Fibroblast of peridontal ligament (primary cell): ENCODE measurements at regions not wholly inside any gene's neighbourhood (a gene's known extent, or its start where the extent isn't known, plus 50 kb on each side); places are given as distances from the start of the nearest gene placed in this dataset.

Experiments
- DNase-seq: peaks from one replicate; pipeline ENCODE4 v3.0.0-alpha.2; 2010; ENCODE audit errors: extremely low read depth

DNA sequence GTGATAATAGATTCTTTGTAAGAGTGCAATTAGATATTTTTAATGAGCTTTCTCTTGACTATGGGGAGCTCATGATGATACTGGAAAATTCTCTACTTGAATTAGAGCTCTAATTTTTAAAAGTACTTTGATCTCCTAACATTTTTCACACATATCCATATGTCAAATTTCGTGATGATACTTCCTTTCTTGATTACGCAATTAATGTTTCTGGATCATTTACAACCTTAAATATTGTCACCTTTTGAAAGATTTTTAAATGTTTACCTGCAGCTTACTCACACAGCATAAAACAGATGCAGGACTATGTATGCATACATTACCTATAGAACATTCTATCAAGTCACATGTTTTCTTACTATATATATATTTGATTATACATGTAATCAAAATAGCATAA lies 598.5 kb upstream of the DSEL start:
- DNase-seq: no peak

DNA sequence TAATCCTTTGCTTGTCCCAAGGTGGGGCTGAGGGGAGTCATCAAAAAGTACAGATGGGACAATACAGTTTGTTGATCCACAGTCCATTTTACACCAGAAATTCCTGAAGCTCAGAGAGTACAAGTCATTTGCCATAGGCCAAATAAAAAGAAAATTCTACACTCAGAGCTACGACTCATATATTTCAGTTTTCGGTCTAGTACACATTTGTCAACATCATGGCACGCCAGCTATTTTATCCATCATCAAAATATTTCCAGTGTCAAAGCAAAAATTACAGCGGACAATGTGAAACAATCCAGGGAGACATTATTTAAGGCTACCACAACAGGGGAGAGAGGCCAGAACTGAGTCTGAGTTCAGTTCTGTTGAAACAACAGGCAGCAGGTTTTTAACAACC lies 587.5 kb upstream of the DSEL start:
- no peak for DNase-seq

DNA sequence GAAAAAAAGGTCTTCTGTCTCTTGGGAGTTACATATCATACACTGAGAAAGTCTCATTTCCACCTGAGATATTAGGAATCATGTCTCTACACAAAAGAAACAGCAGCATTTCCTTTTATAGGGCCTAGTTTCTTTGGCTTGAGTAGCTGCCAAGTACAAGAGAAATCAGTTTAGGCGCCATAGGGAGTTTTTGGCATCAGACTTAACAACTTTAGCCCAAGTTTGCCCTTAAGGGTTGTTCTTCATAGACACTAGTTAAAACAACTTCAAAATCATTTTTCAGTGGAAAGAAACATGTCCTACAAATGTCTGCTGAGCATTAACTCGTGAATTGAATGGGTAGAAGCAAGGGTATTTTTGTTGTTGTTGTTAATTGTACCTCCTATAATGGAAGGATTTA lies 587.0 kb upstream of the DSEL start:
- no peak for DNase-seq

DNA sequence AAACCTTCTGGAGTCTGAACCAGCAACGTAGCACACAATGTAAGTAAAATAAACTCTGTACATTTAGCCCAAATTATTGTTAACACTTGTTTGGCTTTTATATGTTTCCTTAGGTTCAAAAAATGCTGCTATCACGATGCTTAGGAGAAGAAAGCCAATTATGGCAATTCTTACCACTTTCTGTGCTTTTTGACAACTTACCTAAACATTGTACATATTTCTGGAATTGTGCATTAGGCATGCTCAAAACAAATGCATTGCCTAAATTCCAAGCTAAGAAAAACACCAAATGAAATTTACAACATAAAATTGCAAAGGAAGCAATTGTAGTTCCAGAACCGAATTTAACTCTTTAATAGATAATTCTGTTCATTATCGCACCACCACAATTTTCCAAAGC lies 585.6 kb upstream of the DSEL start:
- no peak for DNase-seq

- DNase-seq: no peak
Measured at GRCh38 chr18:68098655-68099054, 582.1 kb upstream of the DSEL start.

GRCh38 chr18:68086481-68086880 lies 570.0 kb upstream of the DSEL start:
- no peak for DNase-seq

DNA sequence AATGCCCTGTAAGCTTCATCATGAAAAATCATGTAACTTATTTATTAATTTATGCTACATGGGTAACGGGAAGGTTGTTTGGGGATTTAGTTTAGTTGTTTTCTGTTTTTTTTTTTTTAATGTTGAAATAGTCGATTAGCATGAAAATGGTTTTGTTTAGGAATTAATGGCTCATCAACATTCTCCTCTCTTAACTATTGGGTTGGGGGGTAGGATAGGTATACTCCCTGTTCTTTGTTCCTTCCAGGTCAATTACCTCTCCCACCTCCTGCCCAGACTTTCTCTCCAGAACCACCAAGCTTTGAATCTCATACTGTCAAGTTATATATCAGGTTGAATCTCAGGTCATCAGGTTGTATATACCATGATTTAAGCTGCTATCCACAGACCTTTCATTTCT lies 568.7 kb upstream of the DSEL start:
- no peak for DNase-seq

DNA sequence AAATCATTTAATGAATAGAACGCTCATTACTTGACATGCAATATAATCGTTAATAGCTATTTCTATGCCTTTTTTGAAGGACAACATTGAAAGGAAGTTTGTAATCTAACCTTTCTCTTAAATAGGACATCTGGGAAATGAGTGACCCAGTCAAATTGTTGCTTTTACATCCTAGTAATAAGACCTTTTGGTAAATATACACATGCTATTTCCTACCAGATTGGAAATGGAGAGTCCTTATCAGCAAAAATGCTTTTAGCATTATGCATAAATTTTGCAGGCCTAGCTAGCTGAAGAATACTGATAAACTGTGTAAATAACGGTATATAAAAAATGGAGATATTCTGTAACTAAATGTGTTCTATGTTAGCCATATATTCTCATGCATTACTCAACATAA lies 567.3 kb upstream of the DSEL start:
- DNase-seq: no peak

GRCh38 chr18:68083131-68083530 lies 566.6 kb upstream of the DSEL start:
- peak; percentile 95 for DNase-seq

- no peak for DNase-seq
Measured at GRCh38 chr18:68072744-68073143, 556.2 kb upstream of the DSEL start.

- no peak for DNase-seq
Measured at GRCh38 chr18:68060871-68061270, 544.4 kb upstream of the DSEL start.

- DNase-seq: peak; percentile 17
Measured at GRCh38 chr18:68056936-68057335, 540.4 kb upstream of the DSEL start.

DNA sequence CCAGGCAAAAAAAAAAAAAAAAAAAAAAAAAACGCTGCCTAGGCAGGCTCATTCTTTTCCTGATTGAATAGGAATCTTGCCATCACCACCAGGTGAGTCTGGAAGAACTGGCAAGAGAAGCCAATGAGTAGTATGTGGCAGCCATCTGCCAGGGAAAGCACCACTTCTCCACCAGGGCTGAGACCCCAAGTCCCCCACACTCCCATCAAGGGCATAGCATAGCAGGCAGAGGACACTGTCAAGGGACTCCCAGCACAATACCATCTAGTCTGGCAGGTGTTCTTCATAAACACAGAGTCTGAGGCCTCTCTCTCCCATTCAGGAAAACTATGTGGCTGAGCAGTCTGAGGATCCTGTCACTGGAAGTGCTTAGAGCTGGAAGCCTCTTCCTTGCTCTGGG lies 538.1 kb upstream of the DSEL start:
- no peak for DNase-seq

GRCh38 chr18:68053290-68053689 lies 536.8 kb upstream of the DSEL start:
- DNase-seq: no peak

DNA sequence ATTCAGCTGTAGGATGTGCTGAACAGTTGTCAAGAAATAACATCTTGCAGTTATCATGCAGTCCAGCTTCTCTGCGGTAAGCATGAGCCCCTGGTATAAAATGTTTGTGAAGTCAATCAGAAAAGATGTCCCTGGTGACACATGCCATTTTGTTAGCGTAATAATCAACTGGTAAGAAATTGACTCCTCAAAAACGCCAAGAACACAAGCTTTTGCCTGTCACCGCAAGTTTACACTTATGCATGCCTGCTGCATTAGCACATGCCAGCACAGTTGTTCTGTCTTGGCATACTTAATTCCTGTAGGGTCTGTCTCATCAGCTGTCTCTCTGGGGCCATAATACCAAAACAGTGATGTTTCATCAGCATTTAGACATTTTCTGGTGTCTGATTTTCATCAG lies 524.8 kb upstream of the DSEL start:
- DNase-seq: no peak

DNA sequence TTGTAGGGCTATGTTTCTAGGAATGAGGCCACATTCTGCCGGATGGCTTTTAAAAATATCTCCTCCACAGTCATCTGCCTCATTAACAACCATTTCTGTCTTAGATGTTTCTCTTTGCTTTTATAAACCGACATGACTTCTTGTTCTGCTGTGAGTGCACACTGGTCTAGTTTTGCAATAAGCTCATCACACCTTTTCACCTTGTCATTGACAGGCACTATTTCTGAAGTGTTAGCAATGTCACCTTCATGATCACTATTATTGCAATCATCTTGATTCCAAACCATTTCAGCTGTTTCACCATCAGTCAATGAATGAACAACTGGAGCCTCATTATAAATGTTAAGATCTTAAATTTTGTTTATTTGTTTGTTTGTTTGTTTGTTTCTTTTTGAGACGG lies 523.7 kb upstream of the DSEL start:
- DNase-seq: no peak

GRCh38 chr18:68035774-68036522 lies 519.4 kb upstream of the DSEL start:
- DNase-seq: peak; percentile 41

DNA sequence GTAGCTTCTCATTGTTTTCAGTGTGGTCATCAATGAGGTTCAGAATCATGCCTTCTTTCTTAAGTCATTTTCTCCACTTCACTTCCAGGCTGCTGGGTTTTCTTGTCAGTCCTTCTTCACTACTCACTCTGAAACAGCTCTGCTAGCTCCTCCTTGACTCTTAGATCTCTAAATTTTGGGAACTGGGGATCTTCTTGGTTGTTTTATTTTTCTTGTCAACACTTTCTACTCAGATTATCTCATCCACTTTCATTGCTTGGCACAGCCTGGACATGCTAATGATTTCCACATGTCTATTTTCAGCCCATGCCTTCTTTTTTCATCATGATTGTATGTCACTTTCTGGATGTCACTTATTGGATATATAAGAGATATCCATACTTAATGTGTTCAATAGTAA lies 517.8 kb upstream of the DSEL start:
- peak; percentile 77 for DNase-seq

- DNase-seq: no peak
Measured at GRCh38 chr18:68033466-68033865, 516.9 kb upstream of the DSEL start.

DNA sequence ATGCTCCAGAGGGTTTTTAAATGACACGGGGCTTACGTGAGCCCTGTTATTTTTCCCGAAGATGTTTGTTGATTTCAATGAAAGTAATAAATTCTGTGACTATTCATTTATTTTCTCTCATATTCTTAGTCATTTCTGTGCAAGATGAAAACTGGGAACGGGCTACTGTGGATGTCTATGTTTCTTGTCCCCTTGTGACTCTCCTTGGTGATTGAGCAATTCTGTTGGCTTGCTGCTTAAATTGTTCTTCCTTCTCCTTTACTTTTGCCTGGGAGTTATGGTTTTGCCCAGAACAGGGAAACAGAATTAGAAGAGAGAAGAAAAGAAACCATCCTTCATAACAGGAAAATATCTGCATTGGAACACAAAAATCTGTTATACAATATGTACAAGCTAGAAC lies 508.2 kb upstream of the DSEL start:
- peak; percentile 64 for DNase-seq

DNA sequence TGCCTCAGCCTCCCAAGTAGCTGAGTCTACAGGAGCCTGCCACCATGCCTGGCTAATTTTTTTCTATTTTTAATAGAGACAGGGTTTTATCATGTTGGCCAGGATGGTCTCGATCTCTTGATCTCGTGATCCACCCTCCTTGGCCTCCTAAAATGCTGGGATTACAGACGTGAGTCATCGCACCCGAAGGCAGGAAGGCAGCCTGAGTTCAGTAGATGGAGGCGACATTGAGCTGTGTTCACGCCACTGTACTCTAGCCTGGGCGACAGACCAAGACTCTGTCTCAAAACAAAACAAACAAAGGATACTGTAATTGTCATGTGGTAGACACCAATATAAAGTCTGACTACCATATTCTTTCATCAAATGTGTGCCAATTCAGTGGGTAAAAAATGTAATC lies 500.9 kb upstream of the DSEL start:
- no peak for DNase-seq

GRCh38 chr18:67997496-67997895 lies 481.0 kb upstream of the DSEL start:
- DNase-seq: no peak

GRCh38 chr18:67995769-67996168 lies 479.2 kb upstream of the DSEL start:
- no peak for DNase-seq

DNA sequence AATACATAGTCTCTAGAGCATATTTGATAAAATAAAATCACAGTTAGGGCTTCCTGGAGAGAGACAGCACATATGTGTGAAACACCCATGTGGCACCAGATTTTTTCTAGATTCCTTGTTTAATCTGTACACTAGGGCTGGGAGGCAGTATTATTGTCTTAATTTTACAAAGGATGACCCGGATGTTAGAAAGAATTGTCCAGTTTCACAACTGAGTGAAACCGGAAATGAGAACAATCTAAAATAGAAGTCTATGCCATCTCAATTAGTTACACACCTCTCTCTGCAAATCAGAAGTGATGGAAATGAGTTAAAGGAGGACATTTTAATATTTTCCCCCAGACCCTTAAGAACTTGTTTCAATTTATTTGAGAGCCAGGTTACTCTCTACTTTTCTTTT lies 463.7 kb upstream of the DSEL start:
- no peak for DNase-seq
